RWPE1 (cell line): ENCODE measurements at regions not wholly inside any gene's neighbourhood (a gene's known extent, or its start where the extent isn't known, plus 50 kb on each side); places are given as distances from the start of the nearest gene placed in this dataset.

Source experiments
- CTCF ChIA-PET: fragments of 350-600 bp; sonication (Branson Sonifier 250); formaldehyde crosslinking; extraction: SDS; loops from one replicate; lab custom pipeline; 2021; lab: Yijun Ruan, JAX
- POLR2A ChIA-PET: fragments of 400-600 bp; formaldehyde crosslinking; extraction: SDS; loops from one replicate; lab custom pipeline; 2020; ENCODE audit warnings: antibody characterized with exemption; ENCODE audit not compliant: low non-redundant PET; lab: Yijun Ruan, JAX
- DNase-seq: peaks from one replicate; pipeline ENCODE4 v3.0.0; 2012; ENCODE audit warnings: low spot score
- H3K27ac ChIP-seq: fragments of 450-650 bp; 2 replicates; pipeline ENCODE4 v1.5.1; 2017
- CTCF ChIP-seq: fragments of 450-650 bp; conservative IDR thresholded peaks from 2 replicates; pipeline ENCODE4 v1.5.1; 2017; ENCODE audit warnings: low read depth, mild to moderate bottlenecking

- POLR2A ChIA-PET = no interaction called here
- H3K27ac ChIP-seq = no peak overlapping the region
- TF ChIP-seq CTCF = no peak
- CTCF ChIA-PET = no interaction called here
- DNase-seq = no peak
Observed at GRCh38 chr13:104534847-104535246, 1468.6 kb upstream of the SLC10A2 start.

- DNase-seq = no peak
- TF ChIP-seq CTCF = no peak
- POLR2A ChIA-PET = no interaction called here
- H3K27ac ChIP-seq = no peak overlapping the region
- CTCF ChIA-PET = interaction anchor here (0.6 kb wide), 1 partner anchor 25 kb away, joined by 3 read pairs; no protein-coding TSS in a partner anchor
Observed at GRCh38 chr13:104532132-104532531, 1465.9 kb upstream of the SLC10A2 start.

- H3K27ac ChIP-seq = no peak overlapping the region
- ChIA-PET POLR2A (no interaction called here), CTCF (interaction anchor here (0.7 kb wide), 1 partner anchor 726 kb away, joined by 3 read pairs; no protein-coding TSS in a partner anchor)
- TF ChIP-seq CTCF = no peak
- no peak for DNase-seq
Observed at GRCh38 chr13:104530741-104531140, 1464.5 kb upstream of the SLC10A2 start.

- DNase-seq = no peak
- ChIA-PET POLR2A (no interaction called here), CTCF (no interaction called here)
- TF ChIP-seq CTCF = no peak
- H3K27ac ChIP-seq = no peak overlapping the region
Observed at GRCh38 chr13:104526561-104526960, 1460.3 kb upstream of the SLC10A2 start.

GRCh38 chr13:104525467-104525866 is 1459.2 kb upstream of the SLC10A2 start:
- no peak for TF ChIP-seq CTCF
- ChIA-PET CTCF (no interaction called here), POLR2A (no interaction called here)
- no peak for DNase-seq
- no peak overlapping the region for H3K27ac ChIP-seq

GRCh38 chr13:104522235-104523072 is 1456.2 kb upstream of the SLC10A2 start:
- no peak for DNase-seq
- H3K27ac ChIP-seq = no peak overlapping the region
- TF ChIP-seq CTCF = no peak
- CTCF ChIA-PET = interaction anchor here (0.6 kb wide), 1 partner anchor 135 kb away, joined by 5 read pairs; no protein-coding TSS in a partner anchor
- POLR2A ChIA-PET = no interaction called here
